ENCODE measurements at regions not wholly inside any gene's neighbourhood (a gene's known extent, or its start where the extent isn't known, plus 50 kb on each side); places are given as distances from the start of the nearest gene placed in this dataset.

DNA sequence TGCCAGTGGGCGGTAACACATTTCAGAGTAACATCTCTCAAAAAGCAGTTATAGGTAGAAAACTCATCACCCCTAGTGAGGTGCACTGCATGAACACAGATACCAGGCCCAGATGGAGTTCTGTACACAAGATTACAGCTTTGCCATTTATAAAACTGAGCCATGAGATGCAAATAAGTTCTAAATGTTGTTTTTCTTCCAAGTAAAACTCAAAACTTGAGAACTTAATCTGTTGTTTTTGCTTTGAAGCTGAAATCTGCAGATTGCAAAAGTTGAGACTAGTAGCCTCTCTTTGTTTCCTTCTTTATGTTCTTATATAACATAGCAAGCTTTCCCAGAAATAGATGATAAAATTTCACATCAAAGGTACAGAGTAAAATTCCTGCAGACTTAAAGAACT, 434.1 kb downstream of the PLK2 start:
- ATAC-seq: no peak
- Mint-ChIP-seq H3K27ac (no peak overlapping the region), H3K36me3 (no peaks in the 10 kb centered on the region), H3K9me3 (no peaks in the 10 kb centered on the region)
- no peak for DNase-seq (ENCODE audit: low spot score in 2 of 2)

- DNase-seq (ENCODE audit: low spot score in 2 of 2) (no peak), ATAC-seq (no peak)
- Mint-ChIP-seq H3K9me3 (no peaks in the 10 kb centered on the region), H3K27ac (no peak overlapping the region), H3K36me3 (no peaks in the 10 kb centered on the region)
These were observed 435.7 kb downstream of the PLK2 start for GRCh38 chr5:58024151-58024550.

GRCh38 chr5:58022055-58022454, 437.8 kb downstream of the PLK2 start:
- Mint-ChIP-seq H3K36me3 (no peaks in the 10 kb centered on the region), H3K9me3 (no peaks in the 10 kb centered on the region), H3K27ac (no peak overlapping the region)
- no peak for DNase-seq (ENCODE audit: low spot score in 2 of 2)
- ATAC-seq: no peak

DNA sequence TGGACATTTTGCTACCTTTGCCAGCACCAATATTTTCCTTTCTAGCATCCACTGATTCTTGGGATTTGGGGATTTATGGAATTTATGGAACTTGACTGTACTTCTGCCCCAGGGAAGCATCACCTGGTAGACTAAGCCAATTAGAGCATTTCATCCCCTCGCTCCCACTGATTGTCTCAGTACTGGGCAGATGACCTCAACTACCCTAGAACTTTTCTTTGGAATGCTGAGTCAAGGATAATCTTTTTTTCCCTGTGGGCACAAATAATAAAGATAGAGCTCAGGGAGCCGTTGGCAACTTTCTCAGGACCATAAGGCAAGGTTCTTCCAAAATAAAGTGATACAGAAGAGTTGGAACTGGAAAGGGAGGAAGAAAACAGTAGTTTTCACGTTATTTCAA, 438.4 kb downstream of the PLK2 start:
- DNase-seq (ENCODE audit: low spot score in 2 of 2) (no peak), ATAC-seq (no peak)
- H3K36me3 Mint-ChIP-seq: no peaks in the 10 kb centered on the region
- H3K27ac Mint-ChIP-seq: no peak overlapping the region
- no peaks in the 10 kb centered on the region for H3K9me3 Mint-ChIP-seq

- Mint-ChIP-seq H3K27ac (no peak overlapping the region), H3K9me3 (no peaks in the 10 kb centered on the region), H3K36me3 (no peaks in the 10 kb centered on the region)
- ATAC-seq (no peak), DNase-seq (ENCODE audit: low spot score in 2 of 2) (no peak)
These were observed 440.3 kb downstream of the PLK2 start for GRCh38 chr5:58019614-58020013.

DNA sequence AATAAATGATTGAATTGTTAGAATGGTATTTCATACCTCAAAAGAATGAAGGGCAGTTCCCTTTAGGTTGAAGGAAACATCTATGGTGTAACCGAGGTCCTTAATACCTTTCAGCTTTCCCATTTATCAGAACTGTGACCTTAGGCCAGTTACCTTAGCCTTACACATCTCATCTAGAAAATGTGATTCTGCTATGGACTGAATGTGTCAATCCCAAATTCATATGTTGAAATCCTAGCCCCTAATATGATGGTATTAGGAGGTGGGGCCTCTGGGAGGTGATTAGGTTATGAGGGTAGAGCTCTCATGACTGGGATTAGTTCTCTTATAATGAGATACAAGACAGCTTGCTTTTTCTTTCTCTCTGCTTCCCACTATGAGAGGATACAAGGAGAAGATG, 441.9 kb downstream of the PLK2 start:
- H3K36me3 Mint-ChIP-seq: no peaks in the 10 kb centered on the region
- ATAC-seq (no peak), DNase-seq (ENCODE audit: low spot score in 2 of 2) (no peak)
- H3K27ac Mint-ChIP-seq: no peak overlapping the region
- H3K9me3 Mint-ChIP-seq: no peaks in the 10 kb centered on the region

- Mint-ChIP-seq H3K9me3 (no peaks in the 10 kb centered on the region), H3K27ac (no peak overlapping the region), H3K36me3 (no peaks in the 10 kb centered on the region)
- ATAC-seq (no peak), DNase-seq (ENCODE audit: low spot score in 2 of 2) (no peak)
These were observed 443.0 kb downstream of the PLK2 start for GRCh38 chr5:58016877-58017276.

- Mint-ChIP-seq H3K9me3 (no peaks in the 10 kb centered on the region), H3K27ac (no peak overlapping the region), H3K36me3 (no peaks in the 10 kb centered on the region)
- ATAC-seq (no peak), DNase-seq (ENCODE audit: low spot score in 2 of 2) (no peak)
These were observed 443.5 kb downstream of the PLK2 start for GRCh38 chr5:58016358-58016757.

- DNase-seq (ENCODE audit: low spot score in 2 of 2): no peak
- Mint-ChIP-seq H3K27ac (no peak overlapping the region), H3K36me3 (no peaks in the 10 kb centered on the region), H3K9me3 (no peaks in the 10 kb centered on the region)
- ATAC-seq: no peak
These were observed 444.7 kb downstream of the PLK2 start for GRCh38 chr5:58015175-58015574.

GRCh38 chr5:58013542-58014258, 446.2 kb downstream of the PLK2 start:
- DNase-seq (ENCODE audit: low spot score in 2 of 2) (no peak), ATAC-seq (no peak)
- no peaks in the 10 kb centered on the region for H3K9me3 Mint-ChIP-seq
- no peak overlapping the region for H3K27ac Mint-ChIP-seq
- no peaks in the 10 kb centered on the region for H3K36me3 Mint-ChIP-seq

DNA sequence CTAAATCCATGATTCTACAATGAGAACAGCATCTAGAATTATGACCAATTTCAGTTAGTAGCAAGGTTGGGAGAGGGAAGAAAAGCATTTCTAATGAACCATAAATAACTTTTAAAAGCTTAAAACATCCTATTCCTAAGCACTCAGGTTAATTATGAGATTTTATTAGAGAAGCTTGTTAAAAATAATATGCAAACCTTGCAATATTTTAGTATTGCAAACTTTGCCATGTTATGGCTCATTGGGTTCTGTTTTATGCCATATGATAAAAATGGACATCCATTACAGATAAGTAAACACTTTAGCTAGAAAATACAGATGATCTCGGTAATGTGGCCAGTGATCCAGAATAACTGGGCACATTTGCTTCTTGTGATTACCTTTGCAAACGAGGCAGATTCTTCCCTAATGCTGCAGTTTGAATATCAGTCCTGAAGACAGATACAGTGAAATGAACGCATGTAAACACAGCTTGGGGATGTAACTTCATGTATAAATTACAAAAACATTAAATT, 447.0 kb downstream of the PLK2 start:
- no peak for ATAC-seq
- Mint-ChIP-seq H3K36me3 (no peaks in the 10 kb centered on the region), H3K9me3 (no peaks in the 10 kb centered on the region), H3K27ac (no peak overlapping the region)
- DNase-seq (ENCODE audit: low spot score in 2 of 2): no peak

GRCh38 chr5:58012102-58012501, 447.8 kb downstream of the PLK2 start:
- H3K27ac Mint-ChIP-seq: no peak overlapping the region
- no peaks in the 10 kb centered on the region for H3K36me3 Mint-ChIP-seq
- no peaks in the 10 kb centered on the region for H3K9me3 Mint-ChIP-seq
- DNase-seq (ENCODE audit: low spot score in 2 of 2) (no peak), ATAC-seq (no peak)

- H3K36me3 Mint-ChIP-seq: no peaks in the 10 kb centered on the region
- no peak overlapping the region for H3K27ac Mint-ChIP-seq
- DNase-seq (ENCODE audit: low spot score in 2 of 2) (no peak), ATAC-seq (no peak)
- H3K9me3 Mint-ChIP-seq: peaks cover 0 to 1% of the 10 kb centered on the region in 2 donors
These were observed 448.6 kb downstream of the PLK2 start for GRCh38 chr5:58011301-58011700.

DNA sequence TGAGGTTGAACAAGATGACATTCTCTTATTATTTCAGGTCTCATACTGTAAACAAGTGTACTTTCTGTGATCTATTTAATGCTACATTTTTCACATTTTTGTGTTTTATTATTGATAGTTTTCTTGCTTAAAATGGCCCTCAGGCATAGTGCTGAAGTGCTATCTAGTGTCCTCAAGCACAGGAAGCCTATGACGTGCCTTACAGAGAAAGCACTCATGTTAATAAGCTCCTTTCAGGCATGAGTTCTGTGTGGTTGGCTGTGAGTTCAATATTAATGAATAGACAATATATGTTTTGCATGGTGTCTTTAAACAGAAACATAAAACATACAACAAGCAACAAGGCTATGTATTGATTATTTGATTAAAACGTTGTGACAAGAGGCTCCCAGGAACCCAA, 450.1 kb downstream of the PLK2 start:
- peaks cover 0 to 3% of the 10 kb centered on the region in 2 donors for H3K9me3 Mint-ChIP-seq
- ATAC-seq: no peak

DNA sequence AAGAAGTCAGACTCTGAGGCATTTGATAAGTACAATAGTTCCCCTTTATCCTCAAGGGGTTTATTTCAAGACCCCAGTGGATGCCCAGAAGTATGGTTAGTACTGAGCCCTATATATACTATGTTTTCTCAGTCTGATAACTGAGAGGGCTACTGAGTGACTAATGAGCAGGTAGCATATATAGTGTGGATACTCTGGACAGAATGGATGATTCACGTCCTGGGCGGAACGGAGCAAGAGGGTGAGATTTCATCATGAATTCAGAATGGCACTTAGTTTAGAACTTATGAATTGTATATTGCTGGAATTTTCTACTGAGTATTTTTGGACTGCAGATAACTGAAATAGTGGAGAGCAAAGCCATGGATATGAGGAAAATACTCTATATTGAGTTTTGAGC, 457.6 kb downstream of the PLK2 start:
- ATAC-seq (no peak), DNase-seq (ENCODE audit: low spot score in 2 of 2) (no peak)
- Mint-ChIP-seq H3K36me3 (no peaks in the 10 kb centered on the region), H3K9me3 (peaks cover 0 to 6% of the 10 kb centered on the region in 2 donors), H3K27ac (no peak overlapping the region)

More for the DNA sequence above, 450.1 kb downstream of the PLK2 start:
- H3K27ac Mint-ChIP-seq: no peak overlapping the region
- no peak for DNase-seq (ENCODE audit: low spot score in 2 of 2)
- H3K36me3 Mint-ChIP-seq: no peaks in the 10 kb centered on the region

- no peak for DNase-seq (ENCODE audit: low spot score in 2 of 2)
- ATAC-seq: no peak
- no peak overlapping the region for H3K27ac Mint-ChIP-seq
- no peaks in the 10 kb centered on the region for H3K9me3 Mint-ChIP-seq
- H3K36me3 Mint-ChIP-seq: no peaks in the 10 kb centered on the region
These were observed 466.0 kb downstream of the PLK2 start for GRCh38 chr5:57993866-57994265.

- H3K36me3 Mint-ChIP-seq: no peaks in the 10 kb centered on the region
- H3K9me3 Mint-ChIP-seq: no peaks in the 10 kb centered on the region
- ATAC-seq (no peak), DNase-seq (ENCODE audit: low spot score in 2 of 2) (no peak)
- no peak overlapping the region for H3K27ac Mint-ChIP-seq
These were observed 470.5 kb downstream of the PLK2 start for GRCh38 chr5:57989378-57989777.

GRCh38 chr5:57988813-57989212, 471.1 kb downstream of the PLK2 start:
- no peaks in the 10 kb centered on the region for H3K9me3 Mint-ChIP-seq
- no peak overlapping the region for H3K27ac Mint-ChIP-seq
- DNase-seq (ENCODE audit: low spot score in 2 of 2) (no peak), ATAC-seq (no peak)
- no peaks in the 10 kb centered on the region for H3K36me3 Mint-ChIP-seq
